CD4-positive, alpha-beta T cell (primary cell): ENCODE measurements at regions not wholly inside any gene's neighbourhood (a gene's known extent, or its start where the extent isn't known, plus 50 kb on each side); places are given as distances from the start of the nearest gene placed in this dataset.

Source experiments
- ATAC-seq: fragments of 200-7000 bp; cut with Tn5 transposase; one replicate; pipeline ENCODE4 v1.10.0; 2022; ENCODE audit warnings: mild to moderate bottlenecking; ENCODE audit not compliant: poor library complexity
- CTCF ChIA-PET: fragments of 350-600 bp; sonication (Branson Sonifier 250); formaldehyde crosslinking; loops from one replicate; lab custom pipeline; 2021; ENCODE audit warnings: antibody characterized with exemption, inconsistent platforms; lab: Charles Lee
- POLR2A ChIA-PET: fragments of 350-600 bp; sonication (Branson Sonifier 250); formaldehyde crosslinking; loops from one replicate; lab custom pipeline; 2021; ENCODE audit warnings: antibody characterized with exemption, inconsistent platforms; lab: Charles Lee
- DNase-seq, 14 experiments: peaks; one replicate each; pipeline ENCODE4 v3.0.0-alpha.2; 2013 to 2020; ENCODE audit warnings: mixed read lengths in 2 of 14
- H3K27ac ChIP-seq, 2 donors: one replicate each; pipeline versions ENCODE4 v1.5.1 to v1.7.0; 2013; ENCODE audit warnings: low read length in 2 of 2, low read depth in 1 of 2, mild to moderate bottlenecking in 1 of 2
- H3K27me3 ChIP-seq, 2 experiments: 1 replicate in 1 of 2; 2 replicates in 1 of 2; pipeline versions ENCODE4 v1.6.1 to v1.7.0; 2013; ENCODE audit warnings: low read length in 2 of 2, control low read depth in 1 of 2, mild to moderate bottlenecking in 1 of 2, moderate library complexity in 1 of 2; ENCODE audit not compliant: insufficient read depth in 2 of 2, control insufficient read depth in 1 of 2
- H3K36me3 ChIP-seq: one replicate; pipeline ENCODE4 v1.6.1; 2013; ENCODE audit warnings: low read length, control low read depth; ENCODE audit not compliant: insufficient read depth
- H3K4me1 ChIP-seq: one replicate; pipeline ENCODE4 v1.6.1; 2013; ENCODE audit warnings: low read length, control low read depth; ENCODE audit not compliant: insufficient read depth
- H3K4me3 ChIP-seq: one replicate; pipeline ENCODE4 v1.5.1; 2013; ENCODE audit warnings: mild to moderate bottlenecking, low read length, moderate library complexity
- H3K9me3 ChIP-seq, 2 experiments: 1 replicate in 1 of 2; 2 replicates in 1 of 2; pipeline versions ENCODE4 v1.6.1 to v1.7.0; 2013; ENCODE audit warnings: low read length in 2 of 2, mild to moderate bottlenecking in 2 of 2, control low read depth in 1 of 2, moderate library complexity in 1 of 2; ENCODE audit not compliant: control insufficient read depth in 1 of 2, insufficient read depth in 1 of 2
- H3K27ac Mint-ChIP-seq: one replicate; pipeline ENCODE4 v1.8.0; 2020; ENCODE audit warnings: mixed read lengths
- H3K27me3 Mint-ChIP-seq: one replicate; pipeline ENCODE4 v1.8.0; 2021; ENCODE audit warnings: mixed read lengths
- H3K36me3 Mint-ChIP-seq: one replicate; pipeline ENCODE4 v1.8.0; 2021; ENCODE audit warnings: low read depth, mixed read lengths
- H3K4me1 Mint-ChIP-seq: one replicate; pipeline ENCODE4 v1.8.0; 2021; ENCODE audit warnings: low read depth, mixed read lengths
- H3K4me3 Mint-ChIP-seq: one replicate; pipeline ENCODE4 v1.8.0; 2020; ENCODE audit warnings: mild to moderate bottlenecking, mixed read lengths
- H3K9me3 Mint-ChIP-seq: one replicate; pipeline ENCODE4 v1.8.0; 2020; ENCODE audit warnings: mixed read lengths
- intact Hi-C, 2 experiments: fragments of 100-400 bp; cut with DNase I in 1 of 2; cut with micrococcal nuclease in 1 of 2; formaldehyde crosslinking; loops; one replicate each; pipeline versions ENCODE4 v1.15.1 to v1.9.0; 2023 to 2025; cut with DNase I, micrococcal nuclease
- TF ChIP-seq, protein P1 (sequence below): fragments of 200-600 bp; IDR thresholded peaks from one replicate; pipeline ENCODE4 v1.8.0; 2022; ENCODE audit warnings: antibody characterized with exemption, mild to moderate bottlenecking

DNA sequence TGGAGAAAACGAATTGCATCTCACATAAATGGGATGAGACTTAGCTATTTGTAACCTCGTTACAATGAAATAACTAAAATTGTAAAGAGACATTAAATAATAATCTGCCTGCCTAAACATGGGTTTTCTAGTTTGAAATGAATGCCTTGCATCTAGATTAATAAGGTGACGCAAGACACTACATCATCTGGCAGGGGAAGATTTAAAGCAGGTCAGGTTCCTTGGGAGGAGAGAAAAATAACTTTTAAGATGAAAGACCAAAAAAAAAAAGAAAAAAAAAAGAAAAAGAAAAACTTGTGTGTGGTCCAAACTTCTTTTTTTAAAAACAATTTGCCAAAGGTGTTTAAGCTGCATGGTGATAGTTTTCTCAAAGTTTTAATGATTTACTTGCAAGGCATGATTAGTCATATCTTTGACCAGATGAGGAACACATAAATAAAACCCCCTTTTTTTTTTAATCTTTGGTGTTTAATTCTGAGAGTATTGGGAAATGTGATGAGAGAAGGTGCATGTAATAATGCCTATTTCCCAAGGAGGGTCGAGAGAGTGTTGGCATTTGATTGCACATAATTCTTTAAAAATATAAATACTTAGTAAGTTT lies 122.9 kb upstream of the ADAMTSL1 start:
- Mint-ChIP-seq H3K27ac (no peak overlapping the region), H3K9me3 (no peaks in the 10 kb centered on the region), H3K27me3 (peaks cover 1% of the 10 kb centered on the region), H3K36me3 (no peaks in the 10 kb centered on the region), H3K4me3 (no peak overlapping the region), H3K4me1 (no peaks in the 10 kb centered on the region)
- ATAC-seq (no peak), DNase-seq (no peak)
- CTCF ChIA-PET, result no interaction called here
- Histone ChIP-seq H3K27ac (no peak overlapping the region), H3K4me1 (no peaks in the 10 kb centered on the region), H3K9me3 (peaks cover 0 to 3% of the 10 kb centered on the region in 2 experiments), H3K27me3 (no peaks in the 10 kb centered on the region), H3K4me3 (no peak overlapping the region), H3K36me3 (no peaks in the 10 kb centered on the region)
- POLR2A ChIA-PET, result no interaction called here
- intact Hi-C loops, result no loop called here
- TF ChIP-seq, protein P1, sequence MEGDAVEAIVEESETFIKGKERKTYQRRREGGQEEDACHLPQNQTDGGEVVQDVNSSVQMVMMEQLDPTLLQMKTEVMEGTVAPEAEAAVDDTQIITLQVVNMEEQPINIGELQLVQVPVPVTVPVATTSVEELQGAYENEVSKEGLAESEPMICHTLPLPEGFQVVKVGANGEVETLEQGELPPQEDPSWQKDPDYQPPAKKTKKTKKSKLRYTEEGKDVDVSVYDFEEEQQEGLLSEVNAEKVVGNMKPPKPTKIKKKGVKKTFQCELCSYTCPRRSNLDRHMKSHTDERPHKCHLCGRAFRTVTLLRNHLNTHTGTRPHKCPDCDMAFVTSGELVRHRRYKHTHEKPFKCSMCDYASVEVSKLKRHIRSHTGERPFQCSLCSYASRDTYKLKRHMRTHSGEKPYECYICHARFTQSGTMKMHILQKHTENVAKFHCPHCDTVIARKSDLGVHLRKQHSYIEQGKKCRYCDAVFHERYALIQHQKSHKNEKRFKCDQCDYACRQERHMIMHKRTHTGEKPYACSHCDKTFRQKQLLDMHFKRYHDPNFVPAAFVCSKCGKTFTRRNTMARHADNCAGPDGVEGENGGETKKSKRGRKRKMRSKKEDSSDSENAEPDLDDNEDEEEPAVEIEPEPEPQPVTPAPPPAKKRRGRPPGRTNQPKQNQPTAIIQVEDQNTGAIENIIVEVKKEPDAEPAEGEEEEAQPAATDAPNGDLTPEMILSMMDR, result no peak

DNA sequence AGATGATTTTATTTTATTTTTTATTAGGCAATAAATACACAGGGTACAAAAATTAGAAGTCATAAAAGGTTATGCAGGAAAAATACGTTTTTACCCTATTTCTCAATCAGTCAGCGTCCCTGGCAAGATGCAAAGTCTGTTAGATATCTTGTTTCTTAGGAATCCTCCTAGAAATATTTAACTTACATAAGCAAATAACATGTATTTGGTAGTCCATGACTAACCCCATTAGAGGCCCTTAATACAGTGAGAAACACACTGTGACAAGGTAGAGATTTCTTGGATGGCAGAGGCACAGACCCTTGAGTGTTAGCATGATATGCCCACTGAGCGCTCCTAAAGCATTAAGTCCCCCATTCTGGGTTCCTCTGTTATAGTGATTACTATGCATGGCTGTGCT lies 121.2 kb upstream of the ADAMTSL1 start:
- no peaks in the 10 kb centered on the region for H3K9me3 Mint-ChIP-seq
- H3K27me3 ChIP-seq, result no peaks in the 10 kb centered on the region
- POLR2A ChIA-PET, result no interaction called here
- DNase-seq, result no peak
- H3K9me3 ChIP-seq, result peaks cover 0 to 3% of the 10 kb centered on the region in 2 experiments
- no peaks in the 10 kb centered on the region for H3K4me1 ChIP-seq
- H3K36me3 Mint-ChIP-seq, result no peaks in the 10 kb centered on the region
- TF ChIP-seq, protein P1, result no peak
- no peak overlapping the region for H3K27ac ChIP-seq
- H3K27ac Mint-ChIP-seq, result no peak overlapping the region
- H3K4me3 Mint-ChIP-seq, result no peak overlapping the region
- H3K4me3 ChIP-seq, result no peak overlapping the region
- H3K27me3 Mint-ChIP-seq, result no peaks in the 10 kb centered on the region
- H3K4me1 Mint-ChIP-seq, result no peaks in the 10 kb centered on the region
- CTCF ChIA-PET, result no interaction called here
- ATAC-seq, result no peak
- no peaks in the 10 kb centered on the region for H3K36me3 ChIP-seq
- intact Hi-C loops, result no loop called here

DNA sequence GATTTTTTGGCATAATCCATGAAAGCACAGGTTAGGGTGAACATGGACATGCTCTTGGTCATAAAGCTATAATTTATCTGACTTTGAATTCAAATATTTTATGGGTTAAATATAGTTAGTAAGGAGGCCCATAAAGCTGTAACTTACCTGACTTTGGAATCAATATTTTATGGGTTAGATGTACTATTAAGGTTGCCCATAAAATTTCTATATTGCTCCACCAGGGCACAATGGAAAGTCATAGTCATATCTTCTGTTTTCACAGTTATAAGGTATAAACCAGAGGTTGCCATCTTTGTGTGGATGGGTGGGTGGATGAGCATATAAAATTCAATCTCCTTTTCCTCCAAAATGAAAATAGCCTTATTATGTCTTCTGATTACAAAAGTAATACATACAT lies 120.5 kb upstream of the ADAMTSL1 start:
- ATAC-seq (no peak), DNase-seq (no peak)
- Mint-ChIP-seq H3K27ac (no peak overlapping the region), H3K4me1 (no peaks in the 10 kb centered on the region), H3K4me3 (no peak overlapping the region), H3K9me3 (no peaks in the 10 kb centered on the region), H3K36me3 (no peaks in the 10 kb centered on the region), H3K27me3 (no peaks in the 10 kb centered on the region)
- Histone ChIP-seq H3K4me1 (no peaks in the 10 kb centered on the region), H3K27ac (no peak overlapping the region), H3K27me3 (no peaks in the 10 kb centered on the region), H3K9me3 (peaks cover 0 to 3% of the 10 kb centered on the region in 2 experiments), H3K4me3 (no peak overlapping the region), H3K36me3 (no peaks in the 10 kb centered on the region)
- ChIA-PET POLR2A (no interaction called here), CTCF (no interaction called here)
- TF ChIP-seq, protein P1, result no peak
- intact Hi-C loops, result no loop called here
